ENCODE measurements at regions not wholly inside any gene's neighbourhood (a gene's known extent, or its start where the extent isn't known, plus 50 kb on each side); places are given as distances from the start of the nearest gene placed in this dataset.

DNA sequence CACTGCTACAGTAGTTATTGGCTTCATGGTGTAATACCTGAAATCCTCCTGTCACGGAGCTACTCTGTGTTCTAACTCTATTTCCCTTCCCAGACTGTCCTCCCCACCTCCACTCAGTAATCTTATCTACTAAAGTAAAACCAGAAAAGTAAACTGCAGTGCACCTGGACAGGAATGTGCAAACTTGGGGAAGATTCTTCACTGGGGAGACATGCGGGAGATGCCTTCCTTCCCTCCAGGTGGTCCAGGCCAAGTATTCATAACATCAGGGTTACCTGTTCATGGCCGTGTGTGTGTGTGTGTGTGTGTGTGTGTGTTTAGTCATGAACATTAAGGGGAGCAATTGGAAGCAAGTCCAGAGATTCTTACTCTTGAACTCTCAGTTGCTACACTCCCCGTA is 84.1 kb downstream of the IFNG start:
- H3K9me2 ChIP-seq (replicated peaks; ENCODE audit: low read depth, low read length), result no peaks in the 10 kb centered on the region
- no peaks in the 10 kb centered on the region for H3K79me2 ChIP-seq (ENCODE audit: insufficient read depth, low read length)
- no peaks in the 10 kb centered on the region; the same call in 1 of the 2 replicates for H3K36me3 ChIP-seq (ENCODE audit: insufficient read depth, low read length)
- H3K9me3 ChIP-seq (ENCODE audit: insufficient read depth, low read depth, low read length), result no peaks in the 10 kb centered on the region
- peaks cover 2% of the 10 kb centered on the region for H3K4me1 ChIP-seq (ENCODE audit: insufficient read depth, low read length, poor library complexity, severe bottlenecking)
- H2AFZ ChIP-seq (ENCODE audit: low read length), result no peak overlapping the region
- no peaks in the 10 kb centered on the region for H3K27me3 ChIP-seq (ENCODE audit: insufficient read depth, low read length, poor library complexity, severe bottlenecking)
- no peaks in the 10 kb centered on the region for H4K20me1 ChIP-seq (ENCODE audit: insufficient read depth, low read length, poor library complexity, severe bottlenecking)
- TF ChIP-seq EZH2phosphoT487 (IDR thresholded peaks at IDR 0.05; ENCODE audit: borderline replicate concordance), result no peak
- TF ChIP-seq, protein P1, sequence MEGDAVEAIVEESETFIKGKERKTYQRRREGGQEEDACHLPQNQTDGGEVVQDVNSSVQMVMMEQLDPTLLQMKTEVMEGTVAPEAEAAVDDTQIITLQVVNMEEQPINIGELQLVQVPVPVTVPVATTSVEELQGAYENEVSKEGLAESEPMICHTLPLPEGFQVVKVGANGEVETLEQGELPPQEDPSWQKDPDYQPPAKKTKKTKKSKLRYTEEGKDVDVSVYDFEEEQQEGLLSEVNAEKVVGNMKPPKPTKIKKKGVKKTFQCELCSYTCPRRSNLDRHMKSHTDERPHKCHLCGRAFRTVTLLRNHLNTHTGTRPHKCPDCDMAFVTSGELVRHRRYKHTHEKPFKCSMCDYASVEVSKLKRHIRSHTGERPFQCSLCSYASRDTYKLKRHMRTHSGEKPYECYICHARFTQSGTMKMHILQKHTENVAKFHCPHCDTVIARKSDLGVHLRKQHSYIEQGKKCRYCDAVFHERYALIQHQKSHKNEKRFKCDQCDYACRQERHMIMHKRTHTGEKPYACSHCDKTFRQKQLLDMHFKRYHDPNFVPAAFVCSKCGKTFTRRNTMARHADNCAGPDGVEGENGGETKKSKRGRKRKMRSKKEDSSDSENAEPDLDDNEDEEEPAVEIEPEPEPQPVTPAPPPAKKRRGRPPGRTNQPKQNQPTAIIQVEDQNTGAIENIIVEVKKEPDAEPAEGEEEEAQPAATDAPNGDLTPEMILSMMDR (conservative IDR thresholded peaks at IDR 0.05; ENCODE audit: low read length), result no peak
- H3F3A ChIP-seq (ENCODE audit: low read depth), result no peaks in the 10 kb centered on the region
- H3K4me3 ChIP-seq (ENCODE audit: low read length, poor library complexity, severe bottlenecking), result no peak overlapping the region
- H3K9ac ChIP-seq (ENCODE audit: low read depth, low read length, poor library complexity, severe bottlenecking), result no peak overlapping the region
- no peak overlapping the region for H3K4me2 ChIP-seq (ENCODE audit: low read depth, low read length, poor library complexity, severe bottlenecking)

DNA sequence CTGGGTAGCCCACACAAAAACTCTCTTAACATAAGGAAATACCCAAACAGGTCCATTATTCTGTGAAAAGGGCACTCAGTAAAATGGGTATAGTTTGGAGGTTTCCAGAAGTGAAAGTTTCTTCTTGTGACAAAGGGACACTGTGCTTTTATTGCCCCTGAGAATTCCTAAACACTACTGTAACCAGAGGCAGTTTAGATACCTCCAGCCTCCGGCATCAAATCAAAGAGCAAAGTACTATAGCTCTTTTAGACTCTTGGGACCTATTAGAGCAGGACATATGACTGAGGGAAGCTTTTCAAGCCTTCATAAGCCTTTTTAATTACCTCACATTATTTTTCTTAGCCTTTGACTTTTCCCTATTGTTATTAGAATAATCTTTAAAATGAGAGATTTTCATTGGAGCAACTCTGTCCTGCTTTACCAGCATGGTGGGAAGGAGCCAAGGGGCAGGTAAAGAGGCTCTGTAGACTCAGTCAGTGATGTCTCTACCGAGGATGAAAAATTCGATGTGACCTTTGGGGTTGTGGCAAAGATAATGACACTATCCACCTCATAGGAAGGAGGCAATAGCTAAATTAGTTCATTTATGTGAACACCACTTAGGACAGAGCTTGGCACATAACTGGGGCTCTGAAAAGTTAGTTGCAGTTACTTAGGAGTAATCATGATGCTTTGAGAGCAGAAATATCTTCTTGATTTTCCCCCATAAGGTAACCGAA is 85.1 kb downstream of the IFNG start:
- Histone ChIP-seq H3K79me2 (ENCODE audit: insufficient read depth, low read length) (no peaks in the 10 kb centered on the region), H3K9me3 (ENCODE audit: insufficient read depth, low read depth, low read length) (no peaks in the 10 kb centered on the region), H3K4me3 (ENCODE audit: low read length, poor library complexity, severe bottlenecking) (no peak overlapping the region), H3F3A (ENCODE audit: low read depth) (no peaks in the 10 kb centered on the region), H3K9me2 (replicated peaks; ENCODE audit: low read depth, low read length) (no peaks in the 10 kb centered on the region), H3K4me1 (ENCODE audit: insufficient read depth, low read length, poor library complexity, severe bottlenecking) (no peaks in the 10 kb centered on the region), H3K9ac (ENCODE audit: low read depth, low read length, poor library complexity, severe bottlenecking) (no peak overlapping the region), H4K20me1 (ENCODE audit: insufficient read depth, low read length, poor library complexity, severe bottlenecking) (no peaks in the 10 kb centered on the region), H3K36me3 (ENCODE audit: insufficient read depth, low read length) (no peaks in the 10 kb centered on the region; the same call in 1 of the 2 replicates), H3K4me2 (ENCODE audit: low read depth, low read length, poor library complexity, severe bottlenecking) (no peak overlapping the region), H3K27me3 (ENCODE audit: insufficient read depth, low read length, poor library complexity, severe bottlenecking) (no peaks in the 10 kb centered on the region), H2AFZ (ENCODE audit: low read length) (no peak overlapping the region)
- TF ChIP-seq, protein P1 (conservative IDR thresholded peaks at IDR 0.05; ENCODE audit: low read length), result no peak
- no peak for TF ChIP-seq EZH2phosphoT487 (IDR thresholded peaks at IDR 0.05; ENCODE audit: borderline replicate concordance)

- TF ChIP-seq, protein P1 (conservative IDR thresholded peaks at IDR 0.05; ENCODE audit: low read length), result no peak
- TF ChIP-seq EZH2phosphoT487 (IDR thresholded peaks at IDR 0.05; ENCODE audit: borderline replicate concordance), result no peak
- Histone ChIP-seq H3K4me3 (ENCODE audit: low read length, poor library complexity, severe bottlenecking) (no peak overlapping the region), H3K27me3 (ENCODE audit: insufficient read depth, low read length, poor library complexity, severe bottlenecking) (no peaks in the 10 kb centered on the region), H3F3A (ENCODE audit: low read depth) (no peaks in the 10 kb centered on the region), H3K36me3 (ENCODE audit: insufficient read depth, low read length) (no peaks in the 10 kb centered on the region; the same call in 1 of the 2 replicates), H3K9me2 (replicated peaks; ENCODE audit: low read depth, low read length) (no peaks in the 10 kb centered on the region), H4K20me1 (ENCODE audit: insufficient read depth, low read length, poor library complexity, severe bottlenecking) (no peaks in the 10 kb centered on the region), H3K9me3 (ENCODE audit: insufficient read depth, low read depth, low read length) (peaks cover 5% of the 10 kb centered on the region; the same call in 1 of the 2 replicates), H3K4me2 (ENCODE audit: low read depth, low read length, poor library complexity, severe bottlenecking) (no peak overlapping the region), H3K4me1 (ENCODE audit: insufficient read depth, low read length, poor library complexity, severe bottlenecking) (no peaks in the 10 kb centered on the region), H3K79me2 (ENCODE audit: insufficient read depth, low read length) (no peaks in the 10 kb centered on the region), H2AFZ (ENCODE audit: low read length) (no peak overlapping the region), H3K9ac (ENCODE audit: low read depth, low read length, poor library complexity, severe bottlenecking) (no peak overlapping the region)
Observed at GRCh38 chr12:68070957-68071356, 81.7 kb downstream of the IFNG-AS1 start.
